Keratinocyte (primary cell): ENCODE measurements at regions not wholly inside any gene's neighbourhood (a gene's known extent, or its start where the extent isn't known, plus 50 kb on each side); places are given as distances from the start of the nearest gene placed in this dataset.

Experiments
- EZH2 ChIP-seq: IDR thresholded peaks from one replicate; pipeline ENCODE4 v1.6.1; 2012; ENCODE audit warnings: inconsistent platforms, mild to moderate bottlenecking, low read length, moderate library complexity
- TF ChIP-seq, protein P1 (sequence below), 3 experiments: IDR thresholded peaks in 1 of 3; conservative IDR thresholded peaks in 1 of 3; optimal IDR thresholded peaks in 1 of 3; 2 replicates in 2 of 3; 3 replicates in 1 of 3; pipeline versions ENCODE3 to v1.5.1; 2011; ENCODE audit warnings: low read length in 3 of 3, mild to moderate bottlenecking in 3 of 3, moderate library complexity in 2 of 3, control low read depth in 1 of 3, inconsistent platforms in 1 of 3; ENCODE audit not compliant: insufficient read depth in 2 of 3; ENCODE audit errors: extremely low read depth in 1 of 3

DNA sequence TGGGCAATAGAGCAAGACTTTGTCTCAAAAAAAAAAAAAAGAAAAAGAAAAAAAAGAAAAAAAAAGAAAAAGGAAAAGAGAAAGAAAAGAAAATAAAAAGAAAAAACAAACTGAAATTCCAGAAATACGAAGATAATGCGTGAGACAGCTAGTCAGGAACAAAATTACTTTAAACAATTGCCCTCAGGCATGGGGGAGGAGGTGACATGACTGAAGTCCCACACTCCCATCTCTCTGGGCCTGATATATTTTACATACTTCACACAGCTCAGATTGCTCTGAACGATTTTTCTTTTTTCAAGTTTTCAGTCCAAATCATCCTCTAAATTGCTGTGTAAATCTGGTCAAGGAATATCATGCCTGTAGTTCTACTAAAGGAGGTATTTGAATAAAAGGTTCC lies 409.5 kb upstream of the DEPDC1 start:
- TF ChIP-seq, protein P1, sequence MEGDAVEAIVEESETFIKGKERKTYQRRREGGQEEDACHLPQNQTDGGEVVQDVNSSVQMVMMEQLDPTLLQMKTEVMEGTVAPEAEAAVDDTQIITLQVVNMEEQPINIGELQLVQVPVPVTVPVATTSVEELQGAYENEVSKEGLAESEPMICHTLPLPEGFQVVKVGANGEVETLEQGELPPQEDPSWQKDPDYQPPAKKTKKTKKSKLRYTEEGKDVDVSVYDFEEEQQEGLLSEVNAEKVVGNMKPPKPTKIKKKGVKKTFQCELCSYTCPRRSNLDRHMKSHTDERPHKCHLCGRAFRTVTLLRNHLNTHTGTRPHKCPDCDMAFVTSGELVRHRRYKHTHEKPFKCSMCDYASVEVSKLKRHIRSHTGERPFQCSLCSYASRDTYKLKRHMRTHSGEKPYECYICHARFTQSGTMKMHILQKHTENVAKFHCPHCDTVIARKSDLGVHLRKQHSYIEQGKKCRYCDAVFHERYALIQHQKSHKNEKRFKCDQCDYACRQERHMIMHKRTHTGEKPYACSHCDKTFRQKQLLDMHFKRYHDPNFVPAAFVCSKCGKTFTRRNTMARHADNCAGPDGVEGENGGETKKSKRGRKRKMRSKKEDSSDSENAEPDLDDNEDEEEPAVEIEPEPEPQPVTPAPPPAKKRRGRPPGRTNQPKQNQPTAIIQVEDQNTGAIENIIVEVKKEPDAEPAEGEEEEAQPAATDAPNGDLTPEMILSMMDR (optimal IDR thresholded peaks at IDR 0.05 in 1 of 3, IDR thresholded peaks at IDR 0.05 in 1 of 3, conservative IDR thresholded peaks at IDR 0.05 in 1 of 3; ENCODE audit: extremely low read depth in 1 of 3, insufficient read depth in 2 of 3, low read length in 3 of 3): no peak
- TF ChIP-seq EZH2: no peak
